Astrocyte (in vitro differentiated cells and primary cell): ENCODE measurements at regions not wholly inside any gene's neighbourhood (a gene's known extent, or its start where the extent isn't known, plus 50 kb on each side); places are given as distances from the start of the nearest gene placed in this dataset.

Source experiments
- EZH2 ChIP-seq: IDR thresholded peaks from 2 replicates; pipeline ENCODE4 v1.6.1; 2012; ENCODE audit warnings: mild to moderate bottlenecking, low read length, inconsistent platforms; ENCODE audit not compliant: insufficient read depth
- TF ChIP-seq, protein P1 (sequence below): IDR thresholded peaks from 2 replicates; pipeline ENCODE4 v1.5.1; 2011; ENCODE audit warnings: low read depth, mild to moderate bottlenecking, inconsistent platforms, low read length, moderate library complexity; ENCODE audit not compliant: insufficient read depth

DNA sequence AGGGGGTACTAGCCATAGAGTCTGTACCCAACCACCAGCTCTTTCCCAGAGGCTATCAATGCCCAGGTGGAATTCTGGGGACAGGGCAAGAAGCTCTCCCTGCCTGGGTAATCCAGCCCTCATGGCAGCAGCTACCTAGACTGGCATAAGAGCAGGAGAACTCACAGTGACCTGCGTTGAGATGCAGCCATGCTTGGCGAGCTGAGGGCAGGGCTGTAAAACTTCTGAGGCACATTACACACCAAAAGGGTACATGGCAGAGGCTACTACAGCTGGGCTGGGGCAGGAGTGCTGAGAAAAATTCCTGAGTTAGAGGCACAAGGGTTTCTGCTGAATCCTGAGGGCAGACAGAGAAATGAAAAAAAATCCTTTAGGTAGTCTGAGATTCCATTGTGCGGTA, 927.9 kb upstream of the B3GALT2 start:
- TF ChIP-seq, protein P1, sequence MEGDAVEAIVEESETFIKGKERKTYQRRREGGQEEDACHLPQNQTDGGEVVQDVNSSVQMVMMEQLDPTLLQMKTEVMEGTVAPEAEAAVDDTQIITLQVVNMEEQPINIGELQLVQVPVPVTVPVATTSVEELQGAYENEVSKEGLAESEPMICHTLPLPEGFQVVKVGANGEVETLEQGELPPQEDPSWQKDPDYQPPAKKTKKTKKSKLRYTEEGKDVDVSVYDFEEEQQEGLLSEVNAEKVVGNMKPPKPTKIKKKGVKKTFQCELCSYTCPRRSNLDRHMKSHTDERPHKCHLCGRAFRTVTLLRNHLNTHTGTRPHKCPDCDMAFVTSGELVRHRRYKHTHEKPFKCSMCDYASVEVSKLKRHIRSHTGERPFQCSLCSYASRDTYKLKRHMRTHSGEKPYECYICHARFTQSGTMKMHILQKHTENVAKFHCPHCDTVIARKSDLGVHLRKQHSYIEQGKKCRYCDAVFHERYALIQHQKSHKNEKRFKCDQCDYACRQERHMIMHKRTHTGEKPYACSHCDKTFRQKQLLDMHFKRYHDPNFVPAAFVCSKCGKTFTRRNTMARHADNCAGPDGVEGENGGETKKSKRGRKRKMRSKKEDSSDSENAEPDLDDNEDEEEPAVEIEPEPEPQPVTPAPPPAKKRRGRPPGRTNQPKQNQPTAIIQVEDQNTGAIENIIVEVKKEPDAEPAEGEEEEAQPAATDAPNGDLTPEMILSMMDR: no peak
- no peak for TF ChIP-seq EZH2
